GM21360 (cell line): ENCODE measurements at regions not wholly inside any gene's neighbourhood (a gene's known extent, or its start where the extent isn't known, plus 50 kb on each side); places are given as distances from the start of the nearest gene placed in this dataset.
"Not testable (repeated sequence)": the region's sequence is repeated elsewhere in the genome, so short reads cannot be mapped to it uniquely, and the experiment has no call there.

Experiments used
- ATAC-seq: cut with Tn5 transposase; IDR thresholded peaks from one replicate; pipeline ENCODE4 v1.9.1; 2021; ENCODE audit warnings: mild to moderate bottlenecking, moderate library complexity; ENCODE audit not compliant: unreplicated experiment

- ATAC-seq = no peak
Observed at GRCh38 chr2:37569131-37569823, 102.2 kb downstream of the CDC42EP3 start.

- ATAC-seq = no peak
Observed at GRCh38 chr2:37569986-37570679, 101.3 kb downstream of the CDC42EP3 start.

DNA sequence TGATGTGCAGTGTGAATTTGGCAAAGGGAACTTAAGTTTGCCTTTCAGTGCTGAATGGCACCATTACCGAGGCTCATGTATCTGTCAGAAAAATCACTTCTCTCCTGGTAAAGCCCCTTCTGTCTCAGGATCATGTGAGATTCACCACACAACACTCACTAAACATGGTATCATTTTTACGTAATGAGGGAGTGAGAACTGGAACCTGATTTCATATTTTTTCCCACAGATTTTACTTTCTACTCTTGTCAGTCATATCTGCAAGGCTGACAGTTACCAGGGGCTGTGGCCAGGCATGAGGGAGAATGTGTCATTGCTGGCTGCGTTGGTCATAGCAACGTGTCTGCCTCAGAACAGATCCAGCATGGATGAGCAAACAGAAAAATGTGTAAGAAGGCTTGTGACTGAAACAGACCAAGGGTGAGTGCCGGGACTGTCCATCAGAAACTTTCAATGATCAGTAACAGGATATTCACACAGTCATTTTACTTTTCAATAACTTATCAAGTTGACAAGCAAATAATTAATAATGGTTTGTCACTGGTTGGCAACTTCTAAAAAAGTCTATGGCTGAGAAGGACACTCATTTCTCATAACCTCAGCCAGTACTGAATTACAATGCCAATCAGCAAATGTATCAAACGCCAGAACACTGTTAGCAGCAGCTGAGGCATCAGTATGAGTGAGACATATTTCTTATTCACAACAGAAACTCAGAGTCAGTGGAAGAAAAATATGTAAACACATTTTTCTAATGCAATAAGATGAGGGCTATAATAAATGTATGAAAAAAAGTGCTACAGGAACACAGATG, 100.5 kb downstream of the CDC42EP3 start:
- ATAC-seq = peak; percentile 90

DNA sequence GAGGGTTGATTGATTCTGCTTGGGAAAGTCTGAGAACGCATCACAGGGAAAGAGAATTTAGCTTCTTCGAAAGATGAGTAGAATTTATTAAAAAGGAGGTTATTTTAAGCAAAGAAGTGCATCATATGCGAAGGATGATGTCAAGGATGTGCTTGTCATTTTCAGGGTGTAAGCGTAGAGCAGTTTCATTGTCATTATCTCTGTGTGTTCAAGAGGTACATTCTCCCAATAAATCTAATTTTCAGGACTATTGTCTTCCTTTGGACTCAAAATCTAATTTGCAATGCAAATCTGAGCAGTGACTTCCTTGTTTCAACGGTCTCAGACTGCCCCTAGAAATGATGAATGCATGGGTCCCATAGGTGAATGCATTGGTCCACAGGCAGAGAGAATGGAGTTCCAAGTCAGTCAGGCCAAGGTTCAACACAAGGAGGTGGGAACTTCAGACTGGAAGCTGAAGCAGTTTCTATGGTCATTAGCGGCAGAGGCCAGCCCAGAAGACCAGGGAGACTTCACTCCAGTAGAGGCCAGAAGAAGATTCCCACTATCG, 99.8 kb downstream of the CDC42EP3 start:
- ATAC-seq = no peak

GRCh38 chr2:37573451-37574388, 97.7 kb downstream of the CDC42EP3 start:
- ATAC-seq = no peak

GRCh38 chr2:37575780-37576179, 95.7 kb downstream of the CDC42EP3 start:
- no peak for ATAC-seq

DNA sequence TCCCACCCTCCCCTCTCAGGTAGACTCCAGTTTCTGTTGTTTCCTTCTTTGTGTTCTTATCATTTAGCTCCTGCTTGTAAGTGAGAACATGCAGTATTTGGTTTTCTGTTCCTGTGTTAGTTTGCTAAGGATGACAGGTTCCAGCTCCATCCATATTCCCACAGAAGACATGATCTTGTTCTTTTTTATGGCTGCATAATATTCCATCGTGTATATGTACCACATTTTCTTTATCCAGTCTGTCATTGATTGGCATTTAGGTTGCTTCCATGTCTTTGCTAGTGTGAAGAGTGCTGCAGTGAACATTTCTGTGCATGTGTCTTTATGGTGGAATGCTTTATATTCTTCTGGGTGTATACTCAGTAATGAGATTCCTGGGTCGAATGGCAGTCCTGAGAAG, 95.2 kb downstream of the CDC42EP3 start:
- not testable (repeated sequence) for ATAC-seq

DNA sequence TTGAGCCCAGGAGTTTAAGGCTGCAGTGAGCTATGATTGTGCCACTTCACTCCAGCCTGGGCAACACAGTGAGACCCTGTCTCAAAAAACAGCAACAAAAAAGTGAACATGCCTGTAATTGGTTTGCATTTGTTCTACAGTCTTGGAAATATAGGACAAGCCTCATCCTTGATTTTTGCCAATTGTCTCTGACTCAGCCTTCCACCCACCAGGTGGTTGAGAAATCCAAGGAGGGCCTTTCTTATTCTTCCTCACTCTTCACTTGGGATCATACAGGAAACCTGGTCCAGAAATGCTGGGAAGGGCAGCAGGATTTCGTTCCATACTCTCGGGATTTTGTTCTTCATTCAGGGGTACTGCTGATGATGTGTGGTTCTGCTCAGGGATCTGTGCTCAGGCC, 94.6 kb downstream of the CDC42EP3 start:
- no peak for ATAC-seq

DNA sequence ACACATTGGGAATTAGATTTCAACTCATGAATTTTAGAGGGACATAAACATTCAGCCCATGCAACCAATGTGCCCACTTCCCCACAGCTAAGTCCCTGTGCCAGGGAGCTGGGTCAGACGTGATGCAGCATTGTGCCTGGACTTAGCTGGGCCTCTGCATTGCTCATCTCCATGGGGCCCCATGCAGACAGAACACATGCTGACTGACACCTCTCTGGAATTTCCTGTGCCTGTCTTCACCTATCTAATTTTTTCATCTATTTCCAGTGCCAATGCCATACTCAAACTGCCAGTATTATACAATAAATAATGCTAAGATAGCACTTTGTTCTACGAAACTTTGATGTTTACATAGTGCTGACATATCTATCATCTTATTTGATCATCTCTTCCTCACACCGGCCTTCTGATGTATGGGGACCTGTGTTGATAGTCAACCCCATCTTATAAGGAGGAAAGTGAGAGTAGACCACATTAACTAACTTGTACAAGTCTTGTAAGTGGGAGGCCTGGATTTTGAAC, 92.2 kb downstream of the CDC42EP3 start:
- no peak for ATAC-seq

DNA sequence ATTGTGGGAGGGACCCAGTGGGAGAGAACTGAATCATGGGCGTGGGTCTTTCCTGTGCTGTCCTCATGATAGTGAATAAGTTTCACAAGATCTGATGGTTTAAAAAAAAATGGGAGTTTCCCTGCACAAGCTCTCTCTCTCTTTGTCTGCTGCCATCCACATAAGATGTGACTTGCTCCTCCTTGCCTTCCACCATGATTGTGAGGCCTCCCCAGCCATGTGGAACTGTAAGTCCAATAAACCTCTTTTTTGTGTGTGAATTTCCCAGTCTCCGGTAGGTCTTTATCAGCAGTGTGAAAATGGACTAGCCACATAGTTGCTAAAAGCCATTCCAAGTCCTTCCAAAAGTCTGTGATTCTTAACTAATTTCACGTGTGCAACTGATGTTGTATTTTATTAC, 91.5 kb downstream of the CDC42EP3 start:
- not testable (repeated sequence) for ATAC-seq

DNA sequence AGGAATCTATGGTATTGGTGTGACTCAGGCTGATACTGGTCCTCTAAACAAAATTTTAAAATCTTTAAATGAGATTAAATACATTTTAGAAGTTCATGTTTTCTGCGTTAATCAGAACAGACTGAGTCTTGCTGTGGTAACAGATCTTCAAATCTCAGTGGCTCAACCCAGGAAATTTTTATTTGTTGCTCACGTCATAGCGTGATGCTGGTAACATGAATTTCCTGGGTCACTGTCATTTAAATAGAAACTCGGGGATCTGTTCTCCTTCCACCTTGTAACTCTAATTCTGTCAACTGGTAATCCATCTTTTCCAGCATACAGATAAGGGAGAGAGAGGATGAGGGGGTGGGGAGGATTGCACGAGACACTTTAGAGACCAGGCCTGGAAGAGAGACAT, 90.0 kb downstream of the CDC42EP3 start:
- no peak for ATAC-seq

GRCh38 chr2:37582481-37583220, 88.8 kb downstream of the CDC42EP3 start:
- no peak for ATAC-seq

DNA sequence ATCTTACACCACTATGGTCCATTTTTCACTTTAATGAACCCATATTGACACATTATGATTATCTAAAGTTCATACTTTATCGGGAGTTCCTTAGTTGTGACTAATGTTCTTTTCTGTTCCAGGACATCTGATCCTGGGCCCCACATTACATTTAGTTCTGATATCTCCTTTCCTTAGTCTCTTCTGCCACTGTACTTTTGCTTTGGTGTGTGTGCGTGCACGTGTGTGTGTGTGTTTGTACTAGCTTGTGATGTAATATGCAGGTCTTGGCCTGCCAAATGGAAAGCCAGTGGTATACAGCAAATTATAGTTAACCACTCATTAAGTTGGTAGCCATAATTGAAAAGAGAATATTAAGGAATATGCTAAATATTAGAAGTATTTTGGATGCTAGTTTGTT, 88.0 kb downstream of the CDC42EP3 start:
- no peak for ATAC-seq

GRCh38 chr2:37583867-37584266, 87.6 kb downstream of the CDC42EP3 start:
- no peak for ATAC-seq

DNA sequence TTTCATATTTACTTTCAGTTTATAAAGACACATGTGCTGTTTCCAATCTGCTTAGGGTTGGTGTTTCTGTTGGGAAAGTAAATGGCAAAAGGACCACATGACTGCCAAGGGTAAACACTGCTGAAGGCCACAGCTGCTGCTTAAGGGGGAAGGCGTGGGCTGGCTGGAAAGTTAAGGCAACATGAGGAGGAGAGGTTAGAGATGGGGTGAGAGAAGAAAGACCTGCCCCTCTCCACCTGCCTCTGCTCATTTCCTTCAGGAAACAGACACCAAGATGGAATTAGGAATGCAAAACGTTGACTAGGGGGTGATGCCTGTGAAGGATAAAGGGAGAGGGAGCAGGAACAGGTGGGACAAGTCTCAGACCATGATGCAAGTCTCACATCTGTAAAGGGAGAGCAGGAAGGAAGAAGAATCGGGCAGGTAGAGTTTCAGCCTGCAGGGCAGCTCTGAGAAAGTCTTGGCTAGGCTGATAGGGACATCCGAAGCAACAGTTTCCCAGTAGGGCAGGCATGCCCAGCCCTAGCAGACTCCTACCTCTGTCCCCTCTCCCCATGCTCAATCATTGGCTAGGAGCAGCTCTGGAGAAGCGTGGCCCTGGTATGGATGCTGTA, 86.0 kb downstream of the CDC42EP3 start:
- no peak for ATAC-seq

GRCh38 chr2:37585982-37586621, 85.3 kb downstream of the CDC42EP3 start:
- no peak for ATAC-seq

DNA sequence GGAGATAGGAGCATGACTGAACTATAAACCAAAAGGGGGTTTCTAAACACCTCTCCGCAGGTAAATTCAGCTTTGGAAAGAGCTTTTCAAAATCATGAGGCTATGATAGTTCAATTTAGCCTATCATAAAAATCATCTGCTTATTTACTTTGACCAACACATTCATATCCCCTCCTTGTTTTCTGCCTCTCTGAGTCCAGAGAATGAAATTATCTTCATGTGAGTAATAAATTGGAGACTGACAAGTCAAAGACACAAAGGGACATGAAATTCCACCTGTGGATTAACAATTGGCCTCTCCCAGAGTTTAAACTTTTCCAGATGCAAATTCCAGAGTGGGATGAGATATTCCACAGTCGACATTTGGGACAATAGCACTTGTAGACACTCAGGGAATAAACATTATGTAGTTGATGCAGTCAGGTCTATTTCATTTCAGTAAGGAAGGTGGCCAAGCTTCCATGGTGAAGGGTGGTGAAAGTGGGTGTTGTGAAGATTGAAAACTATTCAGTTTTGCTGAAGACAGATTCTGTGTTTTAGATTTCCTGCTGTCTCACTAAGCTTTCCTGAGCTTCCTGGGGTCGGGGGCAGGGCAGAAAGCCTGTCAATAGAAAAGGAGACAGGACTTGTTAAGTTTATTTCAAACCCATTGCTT, 84.7 kb downstream of the CDC42EP3 start:
- no peak for ATAC-seq

DNA sequence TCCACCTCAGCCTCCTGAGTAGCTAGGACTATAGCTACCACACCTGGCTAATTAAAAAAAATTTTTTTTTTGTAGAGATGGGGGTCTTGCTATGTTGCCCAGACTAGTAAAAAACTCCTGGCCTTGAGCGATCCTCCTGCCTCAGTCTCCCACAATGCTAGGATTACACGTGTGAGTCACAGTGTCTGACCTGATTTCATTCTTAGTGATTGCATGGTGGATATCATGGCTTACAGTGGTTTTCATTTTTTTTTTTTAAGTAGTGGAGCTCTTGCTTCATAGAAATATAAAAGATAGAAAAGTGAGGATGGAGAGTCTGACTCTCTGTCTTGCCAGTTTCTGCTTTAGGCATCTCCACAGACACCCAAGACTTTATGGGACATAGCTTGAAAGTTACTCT, 83.6 kb downstream of the CDC42EP3 start:
- no peak for ATAC-seq
